GM19468 (cell line): ENCODE measurements at regions not wholly inside any gene's neighbourhood (a gene's known extent, or its start where the extent isn't known, plus 50 kb on each side); places are given as distances from the start of the nearest gene placed in this dataset.

Experiments
- ATAC-seq: cut with Tn5 transposase; IDR thresholded peaks from one replicate; pipeline ENCODE4 v1.9.1; 2021; ENCODE audit warnings: mild to moderate bottlenecking, moderate library complexity, moderate number of reproducible peaks; ENCODE audit not compliant: unreplicated experiment; ENCODE audit errors: extremely low read depth

- ATAC-seq = no peak
Observed at GRCh38 chr10:106473129-106473685, 691.3 kb downstream of the SORCS1 start.

- no peak for ATAC-seq
Observed at GRCh38 chr10:106467506-106467905, 697.0 kb downstream of the SORCS1 start.

GRCh38 chr10:106457522-106457921, 707.0 kb downstream of the SORCS1 start:
- no peak for ATAC-seq

- ATAC-seq = no peak
Observed at GRCh38 chr10:106454233-106454632, 710.3 kb downstream of the SORCS1 start.

GRCh38 chr10:106450966-106451365, 713.5 kb downstream of the SORCS1 start:
- no peak for ATAC-seq

- ATAC-seq = no peak
Observed at GRCh38 chr10:106446920-106447319, 717.6 kb downstream of the SORCS1 start.

GRCh38 chr10:106442223-106442622, 722.3 kb downstream of the SORCS1 start:
- no peak for ATAC-seq

GRCh38 chr10:106440767-106441166, 723.7 kb downstream of the SORCS1 start:
- no peak for ATAC-seq

GRCh38 chr10:106440355-106440754, 724.2 kb downstream of the SORCS1 start:
- ATAC-seq = no peak

- ATAC-seq = no peak
Observed at GRCh38 chr10:106439366-106439765, 725.1 kb downstream of the SORCS1 start.

- no peak for ATAC-seq
Observed at GRCh38 chr10:106438386-106438785, 726.1 kb downstream of the SORCS1 start.

GRCh38 chr10:106436123-106436715, 728.3 kb downstream of the SORCS1 start:
- ATAC-seq = no peak

GRCh38 chr10:106435081-106435480, 729.4 kb downstream of the SORCS1 start:
- ATAC-seq = no peak

- ATAC-seq = no peak
Observed at GRCh38 chr10:106424981-106425380, 739.5 kb downstream of the SORCS1 start.

GRCh38 chr10:106424054-106424453, 740.5 kb downstream of the SORCS1 start:
- ATAC-seq = no peak

GRCh38 chr10:106410331-106410730, 754.2 kb downstream of the SORCS1 start:
- ATAC-seq = no peak

- no peak for ATAC-seq
Observed at GRCh38 chr10:106405141-106405540, 759.4 kb downstream of the SORCS1 start.

GRCh38 chr10:106402458-106402857, 762.0 kb downstream of the SORCS1 start:
- ATAC-seq = no peak

- no peak for ATAC-seq
Observed at GRCh38 chr10:106401967-106402366, 762.5 kb downstream of the SORCS1 start.

- no peak for ATAC-seq
Observed at GRCh38 chr10:106401161-106401560, 763.3 kb downstream of the SORCS1 start.

- ATAC-seq = no peak
Observed at GRCh38 chr10:106399112-106399511, 765.4 kb downstream of the SORCS1 start.

- no peak for ATAC-seq
Observed at GRCh38 chr10:106396192-106396591, 768.3 kb downstream of the SORCS1 start.
